ENCODE measurements at regions not wholly inside any gene's neighbourhood (a gene's known extent, or its start where the extent isn't known, plus 50 kb on each side); places are given as distances from the start of the nearest gene placed in this dataset.

DNA sequence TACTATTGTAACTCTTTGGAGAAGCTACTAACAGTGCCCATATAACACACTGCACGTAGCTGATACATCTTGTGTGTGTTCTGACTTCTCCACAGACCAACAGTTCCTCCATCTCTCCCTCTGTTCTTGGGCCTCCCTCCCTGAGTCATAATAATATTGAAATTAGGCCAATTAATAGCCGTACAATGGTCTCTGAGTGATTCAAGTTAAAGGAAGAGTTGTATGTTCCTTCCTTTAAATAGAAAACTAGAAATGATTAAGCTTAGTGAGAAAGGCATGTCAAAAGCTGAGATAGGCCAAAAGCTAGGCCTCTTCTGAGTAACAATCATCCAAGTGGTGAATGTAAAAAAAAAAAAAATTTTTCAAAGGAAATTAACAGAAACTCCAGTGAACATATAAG, 828.4 kb upstream of the CHAC2 start:
- DNase-seq (ENCODE audit: low read depth, low spot score) = no peak
- no peak overlapping the region for H3K4me3 ChIP-seq (ENCODE audit: low read depth, low read length)
- TF ChIP-seq, protein P1, sequence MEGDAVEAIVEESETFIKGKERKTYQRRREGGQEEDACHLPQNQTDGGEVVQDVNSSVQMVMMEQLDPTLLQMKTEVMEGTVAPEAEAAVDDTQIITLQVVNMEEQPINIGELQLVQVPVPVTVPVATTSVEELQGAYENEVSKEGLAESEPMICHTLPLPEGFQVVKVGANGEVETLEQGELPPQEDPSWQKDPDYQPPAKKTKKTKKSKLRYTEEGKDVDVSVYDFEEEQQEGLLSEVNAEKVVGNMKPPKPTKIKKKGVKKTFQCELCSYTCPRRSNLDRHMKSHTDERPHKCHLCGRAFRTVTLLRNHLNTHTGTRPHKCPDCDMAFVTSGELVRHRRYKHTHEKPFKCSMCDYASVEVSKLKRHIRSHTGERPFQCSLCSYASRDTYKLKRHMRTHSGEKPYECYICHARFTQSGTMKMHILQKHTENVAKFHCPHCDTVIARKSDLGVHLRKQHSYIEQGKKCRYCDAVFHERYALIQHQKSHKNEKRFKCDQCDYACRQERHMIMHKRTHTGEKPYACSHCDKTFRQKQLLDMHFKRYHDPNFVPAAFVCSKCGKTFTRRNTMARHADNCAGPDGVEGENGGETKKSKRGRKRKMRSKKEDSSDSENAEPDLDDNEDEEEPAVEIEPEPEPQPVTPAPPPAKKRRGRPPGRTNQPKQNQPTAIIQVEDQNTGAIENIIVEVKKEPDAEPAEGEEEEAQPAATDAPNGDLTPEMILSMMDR (IDR thresholded peaks at IDR 0.05; ENCODE audit: low read depth, low read length) = no peak
- in situ Hi-C loops (cut with HindIII; ENCODE audit: low sequenced_read_pairs) = no loop called here

DNA sequence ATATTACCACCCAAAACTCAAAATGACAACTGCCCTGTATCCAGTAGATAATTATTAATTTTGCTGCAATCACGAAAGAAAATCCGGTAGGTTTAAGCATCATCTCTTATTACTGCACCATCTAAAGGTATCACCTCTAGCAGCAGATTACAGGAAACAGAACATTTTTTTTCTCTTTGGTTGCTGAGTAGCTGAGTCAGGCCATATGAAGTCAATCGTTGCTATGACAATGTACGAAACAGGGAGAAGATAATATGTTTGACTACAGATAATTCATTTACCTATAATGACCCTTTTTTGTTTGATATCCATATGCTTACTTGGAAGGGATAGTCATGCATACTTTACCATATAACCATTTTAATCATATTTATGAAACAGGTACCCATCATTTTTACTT, 831.6 kb upstream of the CHAC2 start:
- in situ Hi-C loops (cut with HindIII; ENCODE audit: low sequenced_read_pairs) = no loop called here
- TF ChIP-seq, protein P1 (IDR thresholded peaks at IDR 0.05; ENCODE audit: low read depth, low read length) = no peak
- H3K4me3 ChIP-seq (ENCODE audit: low read depth, low read length) = no peak overlapping the region
- DNase-seq (ENCODE audit: low read depth, low spot score) = peak; percentile 44

DNA sequence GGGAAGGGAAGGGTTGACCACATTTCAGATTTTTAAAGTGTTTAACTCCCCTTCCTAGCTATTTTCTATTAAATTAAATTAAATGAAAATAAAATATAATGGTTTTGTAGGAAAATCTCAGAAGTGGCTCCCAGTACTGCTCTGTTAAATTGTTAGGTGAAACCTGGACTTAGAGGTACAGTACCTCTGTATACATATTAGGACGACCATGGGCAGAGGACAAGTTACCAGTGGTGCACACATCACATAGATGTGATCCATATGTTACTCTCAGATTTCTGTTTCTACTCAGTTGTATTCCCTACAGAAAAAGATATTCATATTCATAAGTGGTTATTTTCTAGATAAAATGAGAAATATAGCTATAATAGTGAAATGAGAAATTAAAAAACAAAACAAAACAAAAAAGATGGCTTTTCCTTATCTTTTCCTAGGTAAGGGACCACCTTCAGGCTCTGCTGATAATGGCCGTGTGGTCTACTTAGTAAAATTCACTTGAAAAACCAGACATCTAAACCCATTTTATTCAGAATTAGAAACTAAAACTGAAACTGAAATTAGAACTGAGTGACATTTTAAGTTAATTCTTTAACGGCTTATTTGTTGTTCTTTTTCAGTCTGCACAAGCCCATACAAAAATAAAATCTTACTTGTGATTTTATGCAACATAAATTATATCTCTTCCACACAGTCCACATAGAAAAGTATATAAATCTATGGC, 832.5 kb upstream of the CHAC2 start:
- no peak overlapping the region for H3K4me3 ChIP-seq (ENCODE audit: low read depth, low read length)

DNA sequence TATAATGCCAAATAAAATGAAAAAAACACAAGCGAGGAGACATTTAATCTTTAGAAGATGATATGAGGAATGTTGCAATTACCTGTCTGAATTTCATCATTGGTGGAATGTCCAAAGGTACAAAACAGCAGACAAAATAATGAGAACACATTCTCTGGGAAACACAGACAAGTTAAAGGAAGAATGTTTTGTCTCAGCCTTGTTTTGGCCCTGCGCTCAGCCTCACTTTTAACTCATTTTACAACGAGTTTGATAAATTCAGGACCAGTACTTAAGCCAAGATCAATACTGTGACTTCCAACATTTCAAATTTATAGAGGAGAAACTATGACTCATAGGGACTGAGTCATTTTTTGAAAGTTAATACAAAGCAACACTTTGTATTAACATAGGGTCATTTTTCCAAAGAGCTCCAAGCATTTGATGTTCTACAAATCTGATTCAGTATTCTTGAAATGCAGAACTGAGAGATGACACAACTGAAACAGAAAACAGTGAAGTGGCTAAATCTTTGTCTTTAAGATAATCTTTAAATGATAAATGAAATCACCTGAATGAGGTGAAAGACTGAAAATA, 833.2 kb upstream of the CHAC2 start:
- in situ Hi-C loops (cut with HindIII; ENCODE audit: low sequenced_read_pairs) = no loop called here
- DNase-seq (ENCODE audit: low read depth, low spot score) = peak; percentile 94
- no peak overlapping the region for H3K4me3 ChIP-seq (ENCODE audit: low read depth, low read length)
- TF ChIP-seq, protein P1 (IDR thresholded peaks at IDR 0.05; ENCODE audit: low read depth, low read length) = no peak

More for the DNA sequence above, 832.5 kb upstream of the CHAC2 start:
- DNase-seq (ENCODE audit: low read depth, low spot score) = no peak
- in situ Hi-C loops (cut with HindIII; ENCODE audit: low sequenced_read_pairs) = no loop called here
- TF ChIP-seq, protein P1 (IDR thresholded peaks at IDR 0.05; ENCODE audit: low read depth, low read length) = no peak

DNA sequence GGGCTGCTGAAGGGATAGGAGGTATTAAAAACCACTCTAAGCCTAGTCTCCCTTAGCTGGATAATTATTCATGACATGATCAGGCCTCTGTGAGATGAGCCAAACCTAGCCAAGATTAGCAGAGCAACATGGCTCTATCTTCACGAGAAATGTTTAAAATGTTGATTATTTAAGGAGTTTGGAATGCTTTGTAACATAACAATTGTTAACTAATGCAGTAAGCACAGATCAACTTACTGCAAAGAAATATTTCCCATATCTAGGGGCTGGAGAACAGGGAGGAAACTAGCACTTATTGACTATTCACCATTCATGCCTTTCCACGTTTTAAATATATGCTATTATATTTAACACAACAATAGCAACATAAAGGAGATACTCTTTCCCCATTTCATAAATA, 833.7 kb upstream of the CHAC2 start:
- no peak for DNase-seq (ENCODE audit: low read depth, low spot score)
- H3K4me3 ChIP-seq (ENCODE audit: low read depth, low read length) = no peak overlapping the region
- in situ Hi-C loops (cut with HindIII; ENCODE audit: low sequenced_read_pairs) = no loop called here
- TF ChIP-seq, protein P1 (IDR thresholded peaks at IDR 0.05; ENCODE audit: low read depth, low read length) = no peak

DNA sequence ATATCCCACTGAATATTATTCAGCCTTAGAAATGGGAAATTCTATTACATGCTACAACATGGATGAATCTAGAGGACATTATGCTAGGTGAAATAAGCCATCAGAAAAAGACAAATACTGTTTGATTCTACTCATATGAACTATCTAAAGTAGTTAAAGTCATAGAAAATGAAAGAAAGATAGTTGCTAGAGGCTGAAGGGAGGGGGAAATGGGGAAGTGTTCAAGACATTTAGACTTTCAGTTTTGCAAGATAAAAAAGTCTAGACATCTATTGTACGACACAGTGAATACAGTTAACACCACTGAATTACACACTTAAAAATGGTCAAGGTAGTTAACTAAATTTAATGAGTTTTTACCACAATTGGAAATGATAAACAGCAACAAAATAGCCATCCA, 835.9 kb upstream of the CHAC2 start:
- TF ChIP-seq, protein P1 (IDR thresholded peaks at IDR 0.05; ENCODE audit: low read depth, low read length) = no peak
- in situ Hi-C loops (cut with HindIII; ENCODE audit: low sequenced_read_pairs) = no loop called here
- no peak overlapping the region for H3K4me3 ChIP-seq (ENCODE audit: low read depth, low read length)
- no peak for DNase-seq (ENCODE audit: low read depth, low spot score)
